ENCODE measurements at regions not wholly inside any gene's neighbourhood (a gene's known extent, or its start where the extent isn't known, plus 50 kb on each side); places are given as distances from the start of the nearest gene placed in this dataset.
A peak's percentile ranks its signal among the peaks of the same experiment; 100 is the strongest.

- TF ChIP-seq MGA (IDR thresholded peaks at IDR 0.05) (peak; percentile 96), PURB (CRISPR knock-in tag; IDR thresholded peaks at IDR 0.05; ENCODE audit: low read depth) (no peak), WHSC1 (IDR thresholded peaks at IDR 0.05; ENCODE audit: low read length) (no peak), ZNF165 (CRISPR knock-in tag; IDR thresholded peaks at IDR 0.05; ENCODE audit: borderline replicate concordance) (no peak), ZNF75A (CRISPR knock-in tag; IDR thresholded peaks at IDR 0.05) (peak; percentile 57; the same call in 1 of the 2 replicates), PCBP2 (IDR thresholded peaks at IDR 0.05; ENCODE audit: low read depth, low read length, poor library complexity, severe bottlenecking) (no peak), HNRNPL (IDR thresholded peaks at IDR 0.05; ENCODE audit: low read depth, low read length) (peak; percentile 92), ZBTB17 (CRISPR knock-in tag; IDR thresholded peaks at IDR 0.05) (peak; percentile 94), NONO (IDR thresholded peaks at IDR 0.05; ENCODE audit: low read depth in 2 of 2, low read length in 1 of 2) (peak; percentile 80 to 93; a peak in 3 of 4 replicates), MYNN (IDR thresholded peaks at IDR 0.05) (peak; percentile 90), MYNN (CRISPR knock-in tag; IDR thresholded peaks at IDR 0.05) (no peak), PHF8 (IDR thresholded peaks at IDR 0.05; ENCODE audit: borderline replicate concordance, low read length) (peak; percentile 29; the same call in 1 of the 2 replicates), HDAC6 (IDR thresholded peaks at IDR 0.05; ENCODE audit: low read depth, low read length) (0 out of 2 replicates have a peak, but pooled peaks have one; percentile 72), ARNT (IDR thresholded peaks at IDR 0.05) (peak; percentile 89 to 95)
- TF ChIP-seq, protein P1, sequence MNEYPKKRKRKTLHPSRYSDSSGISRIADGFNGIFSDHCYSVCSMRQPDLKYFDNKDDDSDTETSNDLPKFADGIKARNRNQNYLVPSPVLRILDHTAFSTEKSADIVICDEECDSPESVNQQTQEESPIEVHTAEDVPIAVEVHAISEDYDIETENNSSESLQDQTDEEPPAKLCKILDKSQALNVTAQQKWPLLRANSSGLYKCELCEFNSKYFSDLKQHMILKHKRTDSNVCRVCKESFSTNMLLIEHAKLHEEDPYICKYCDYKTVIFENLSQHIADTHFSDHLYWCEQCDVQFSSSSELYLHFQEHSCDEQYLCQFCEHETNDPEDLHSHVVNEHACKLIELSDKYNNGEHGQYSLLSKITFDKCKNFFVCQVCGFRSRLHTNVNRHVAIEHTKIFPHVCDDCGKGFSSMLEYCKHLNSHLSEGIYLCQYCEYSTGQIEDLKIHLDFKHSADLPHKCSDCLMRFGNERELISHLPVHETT (CRISPR knock-in tag; conservative IDR thresholded peaks at IDR 0.05 in 1 of 2, IDR thresholded peaks at IDR 0.05 in 1 of 2): no peak; a peak in 1 of 4 replicates
Measured at GRCh38 chr1:148334339-148335130, 148.6 kb downstream of the PPIAL4G start (continued).

Measured in K562 (cell line).